ENCODE measurements at regions not wholly inside any gene's neighbourhood (a gene's known extent, or its start where the extent isn't known, plus 50 kb on each side); places are given as distances from the start of the nearest gene placed in this dataset.

GRCh38 chr2:42888321-42889245 is 96.2 kb upstream of the HAAO start:
- DNase-seq, result no peak

- no peak for DNase-seq
Observed at GRCh38 chr2:42886921-42887320, 94.5 kb upstream of the HAAO start.

- DNase-seq, result no peak
Observed at GRCh38 chr2:42882756-42883155, 90.4 kb upstream of the HAAO start.

GRCh38 chr2:42881732-42882131 is 89.3 kb upstream of the HAAO start:
- DNase-seq, result peak; percentile 30

GRCh38 chr2:42880738-42881690 is 88.6 kb upstream of the HAAO start:
- no peak for DNase-seq

GRCh38 chr2:42879913-42880737 is 87.7 kb upstream of the HAAO start:
- no peak for DNase-seq

- no peak for DNase-seq
Observed at GRCh38 chr2:42879121-42879705, 86.8 kb upstream of the HAAO start.

GRCh38 chr2:42878581-42878980 is 86.2 kb upstream of the HAAO start:
- DNase-seq, result peak; percentile 41

GRCh38 chr2:42877936-42878335 is 85.6 kb upstream of the HAAO start:
- DNase-seq, result no peak

- no peak for DNase-seq
Observed at GRCh38 chr2:42877511-42877910, 85.1 kb upstream of the HAAO start.

- DNase-seq, result no peak
Observed at GRCh38 chr2:42876326-42876751, 84.0 kb upstream of the HAAO start.

GRCh38 chr2:42875880-42876279 is 83.5 kb upstream of the HAAO start:
- DNase-seq, result no peak

- no peak for DNase-seq
Observed at GRCh38 chr2:42874949-42875801, 82.8 kb upstream of the HAAO start.

- no peak for DNase-seq
Observed at GRCh38 chr2:42872721-42873120, 80.3 kb upstream of the HAAO start.

- DNase-seq, result no peak
Observed at GRCh38 chr2:42871372-42871771, 79.0 kb upstream of the HAAO start.

- DNase-seq, result no peak
Observed at GRCh38 chr2:42868874-42869273, 76.5 kb upstream of the HAAO start.

- no peak for DNase-seq
Observed at GRCh38 chr2:42868096-42868495, 75.7 kb upstream of the HAAO start.

- no peak for DNase-seq
Observed at GRCh38 chr2:42867093-42868065, 75.0 kb upstream of the HAAO start.

- DNase-seq, result no peak
Observed at GRCh38 chr2:42865884-42866881, 73.8 kb upstream of the HAAO start.

All from stimulated activated CD4-positive, alpha-beta T cell treated with anti-CD3 and anti-CD28 coated beads, Interleukin-15, amount 100 ng/mL, for 24 hours (primary cell).